GM18505 (cell line): ENCODE measurements at regions not wholly inside any gene's neighbourhood (a gene's known extent, or its start where the extent isn't known, plus 50 kb on each side); places are given as distances from the start of the nearest gene placed in this dataset.

ENCODE experiments used
- ATAC-seq: cut with Tn5 transposase; IDR thresholded peaks from one replicate; pipeline ENCODE4 v1.9.1; 2021; ENCODE audit not compliant: unreplicated experiment
- POLR2A ChIP-seq: IDR thresholded peaks from 4 replicates; pipeline ENCODE4 v1.6.1; 2011; ENCODE audit warnings: borderline replicate concordance; ENCODE audit not compliant: insufficient read depth, insufficient read length; ENCODE audit errors: extremely low read depth

DNA sequence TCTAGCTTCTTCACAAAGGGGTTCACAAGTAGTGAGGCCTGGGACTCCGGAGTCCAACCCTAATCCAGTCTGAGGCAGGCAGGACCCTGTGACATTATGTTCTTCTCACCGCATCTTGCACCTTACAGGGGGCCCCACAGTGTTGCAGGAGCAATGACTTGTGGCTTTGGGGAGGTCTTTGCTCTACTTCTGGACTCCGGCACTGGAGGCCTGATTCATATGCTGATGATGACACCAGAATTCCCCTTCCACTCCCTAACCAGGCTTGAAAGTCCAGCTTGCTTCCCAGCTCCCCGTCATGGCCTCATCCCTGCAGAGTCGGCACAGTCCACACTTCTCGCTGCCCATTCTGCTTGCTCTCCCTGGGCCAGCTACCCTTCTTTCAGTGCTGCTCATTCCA, 96.3 kb upstream of the SLC44A3 start:
- ATAC-seq, result no peak
- no peak for TF ChIP-seq POLR2A

DNA sequence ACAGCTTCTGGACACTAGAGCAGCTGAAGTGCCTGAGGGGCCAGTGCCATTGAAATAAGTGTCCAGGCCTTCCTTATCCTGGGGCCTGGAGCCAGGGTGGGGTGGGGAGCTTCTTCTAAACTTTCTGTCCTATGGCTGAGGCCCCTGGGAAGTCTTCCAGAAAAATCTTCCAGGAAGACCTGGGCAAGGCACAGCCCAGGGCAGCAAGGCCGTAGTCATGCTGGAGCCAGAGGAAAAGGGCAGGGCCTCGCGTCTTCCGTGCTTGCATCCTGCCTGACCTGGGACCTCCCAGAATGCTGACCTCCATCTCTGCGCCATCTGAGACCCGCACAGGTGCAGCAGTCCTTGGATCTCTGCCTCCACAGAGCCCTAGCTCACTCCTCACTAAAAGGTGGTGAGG, 96.7 kb upstream of the SLC44A3 start:
- ATAC-seq, result no peak
- no peak for TF ChIP-seq POLR2A

DNA sequence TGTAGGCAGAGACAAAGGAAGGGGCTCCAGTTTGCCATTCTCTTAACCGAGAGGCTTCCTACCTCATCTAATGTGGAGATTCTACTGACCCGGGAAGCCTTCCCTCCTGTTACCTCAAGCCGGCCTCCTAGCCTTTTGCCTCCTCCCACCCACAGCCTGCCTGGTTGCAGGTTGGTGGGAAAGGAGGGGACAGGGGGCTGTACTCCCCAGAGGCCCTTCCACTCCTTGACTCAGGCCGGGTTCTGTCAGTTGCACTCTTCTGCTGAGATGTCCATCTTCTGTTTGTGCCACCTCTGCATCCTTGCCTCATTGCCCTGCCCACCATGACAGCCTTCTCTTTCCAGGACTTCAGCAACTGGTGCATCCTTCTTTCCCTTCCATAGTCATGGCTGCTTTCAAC, 98.0 kb upstream of the SLC44A3 start:
- ATAC-seq, result no peak
- no peak for TF ChIP-seq POLR2A

DNA sequence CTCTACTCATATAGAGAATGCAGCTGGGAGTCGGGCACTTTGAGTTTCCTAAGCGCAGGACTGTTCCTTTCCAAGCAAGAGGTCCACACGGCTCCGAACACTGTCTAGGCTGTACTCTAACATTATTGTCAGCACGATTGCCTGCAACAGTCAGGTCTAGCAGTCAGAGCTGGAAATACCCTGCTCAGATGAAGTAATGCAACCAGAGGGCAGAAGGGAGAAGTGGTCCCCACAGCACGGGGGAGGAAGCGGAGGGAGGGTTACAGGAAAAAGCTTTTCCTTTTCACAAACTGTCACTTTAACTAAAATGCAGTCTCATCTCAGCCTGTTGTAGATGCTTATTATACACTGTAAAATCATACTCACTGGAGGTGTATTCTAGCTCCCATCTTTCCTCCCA, 98.9 kb upstream of the SLC44A3 start:
- ATAC-seq, result peak; percentile 69
- no peak for TF ChIP-seq POLR2A

DNA sequence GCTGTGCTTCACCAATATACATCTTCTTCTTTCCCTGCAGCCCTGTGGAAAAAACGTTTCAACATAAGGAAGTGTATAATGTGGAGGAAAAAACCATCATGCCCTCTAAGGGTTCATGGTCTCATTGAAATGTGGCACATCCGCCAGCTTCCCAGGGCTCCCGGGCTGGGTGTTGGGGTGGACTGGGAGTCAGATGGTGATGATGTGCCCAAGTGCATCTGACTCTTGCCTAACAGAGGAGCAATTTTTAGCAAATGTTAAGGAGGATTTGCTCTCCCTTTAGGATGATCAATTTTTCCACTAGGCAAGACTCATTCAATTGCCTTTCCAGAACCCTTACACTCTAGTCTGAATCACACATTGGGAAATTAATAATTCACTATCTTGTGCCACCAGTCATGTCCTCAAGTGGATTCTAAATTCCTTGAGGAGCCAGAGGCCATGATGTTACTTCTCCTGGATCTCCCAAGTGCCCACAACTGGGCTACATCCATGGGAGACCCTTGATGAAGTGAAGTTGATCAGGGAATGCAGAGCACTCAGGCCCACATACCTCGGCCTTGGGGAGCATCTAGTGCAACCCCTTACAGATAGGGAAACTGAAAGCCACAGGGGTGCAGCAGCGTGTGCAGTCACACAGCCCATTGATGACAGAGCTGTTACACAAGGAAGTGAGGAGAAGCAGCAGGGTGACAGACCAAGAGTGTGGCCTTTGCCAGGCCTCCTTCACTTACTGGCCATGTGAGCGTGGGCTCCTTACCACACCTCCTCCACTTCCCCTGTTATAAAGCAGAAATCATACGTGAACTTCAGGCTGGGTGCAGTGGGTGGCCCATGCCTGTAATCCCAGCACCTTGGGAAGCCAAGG, 100.0 kb upstream of the SLC44A3 start:
- peak; percentile 34 for TF ChIP-seq POLR2A
- ATAC-seq, result peak; percentile 99

DNA sequence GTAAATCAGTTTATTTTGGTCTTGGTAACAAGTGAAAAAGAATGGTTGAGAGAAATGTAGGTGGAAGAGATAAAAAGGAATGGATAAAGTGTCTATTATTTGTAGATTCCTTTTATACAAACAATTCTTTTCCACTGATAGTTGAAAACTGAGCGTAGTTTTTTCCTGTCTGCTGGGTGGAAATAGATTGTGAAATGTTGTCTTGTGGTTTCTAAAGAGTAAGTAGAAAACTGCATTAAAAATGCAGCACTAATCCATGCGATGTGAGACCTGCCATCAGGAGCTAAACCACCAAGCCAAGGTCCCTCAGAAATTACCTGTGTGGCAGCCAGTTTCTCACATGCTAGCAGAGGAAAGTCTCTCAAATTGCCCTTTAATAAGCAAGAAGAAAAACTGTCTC, 103.2 kb upstream of the SLC44A3 start:
- TF ChIP-seq POLR2A, result no peak
- ATAC-seq, result no peak

DNA sequence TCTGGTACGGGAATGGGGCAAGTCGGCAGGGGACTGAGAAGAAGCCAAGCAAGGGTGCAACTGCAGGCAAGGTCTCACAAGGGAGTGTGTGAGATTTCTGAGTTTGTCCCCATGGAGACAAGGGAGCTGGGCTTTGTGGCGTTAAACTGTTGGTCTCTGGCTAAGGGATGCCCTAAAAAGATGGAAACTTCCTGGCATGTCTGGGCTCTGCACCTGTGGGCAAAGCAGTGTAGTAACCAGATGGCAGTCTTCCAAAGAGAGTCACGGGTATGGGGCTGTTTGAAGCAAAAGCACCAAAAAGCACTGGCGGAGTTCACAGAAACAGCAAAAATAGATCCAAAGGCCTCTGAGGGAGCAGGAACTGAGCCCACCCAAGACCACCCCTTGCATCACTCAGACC, 104.8 kb upstream of the SLC44A3 start:
- no peak for TF ChIP-seq POLR2A
- ATAC-seq, result no peak

DNA sequence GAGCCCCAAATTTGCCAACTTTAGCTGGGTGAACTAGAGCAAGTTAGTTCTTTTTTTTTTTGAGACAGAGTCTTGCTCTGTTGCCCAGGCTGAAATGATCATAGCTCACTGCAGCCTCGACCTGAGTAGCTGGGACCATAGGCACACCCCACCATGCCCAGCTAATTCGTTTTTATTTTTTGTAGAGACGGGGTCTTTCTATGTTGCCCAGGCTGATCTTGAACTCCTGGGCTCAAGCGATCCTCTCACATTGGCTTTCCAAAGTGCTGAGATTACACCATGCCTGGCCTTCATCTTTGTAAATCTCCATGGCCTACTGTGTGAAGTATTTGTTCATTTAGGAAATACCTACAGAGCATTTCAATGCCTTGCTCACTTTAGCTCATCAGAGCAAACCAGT, 105.6 kb upstream of the SLC44A3 start:
- no peak for ATAC-seq
- no peak for TF ChIP-seq POLR2A

DNA sequence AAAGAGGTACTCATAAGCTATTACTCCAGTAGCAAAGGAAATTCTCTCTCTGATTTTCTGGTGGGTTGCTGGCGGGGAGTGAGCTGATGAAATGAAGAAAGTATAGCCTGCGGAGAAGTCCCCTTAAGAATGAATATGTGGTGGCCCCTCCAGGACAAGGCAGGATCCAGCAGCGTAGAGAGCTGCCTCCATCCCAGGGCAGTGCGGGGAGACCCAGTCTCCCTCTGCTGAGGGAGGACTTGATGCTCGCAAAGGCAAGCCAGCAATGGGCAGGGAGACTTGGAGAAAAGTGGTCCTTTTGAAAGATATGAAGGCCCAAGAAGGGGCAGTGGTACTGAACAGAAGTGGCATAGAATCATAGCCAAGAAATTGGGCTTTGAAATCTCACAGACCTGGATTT, 106.0 kb upstream of the SLC44A3 start:
- TF ChIP-seq POLR2A, result no peak
- ATAC-seq, result no peak

DNA sequence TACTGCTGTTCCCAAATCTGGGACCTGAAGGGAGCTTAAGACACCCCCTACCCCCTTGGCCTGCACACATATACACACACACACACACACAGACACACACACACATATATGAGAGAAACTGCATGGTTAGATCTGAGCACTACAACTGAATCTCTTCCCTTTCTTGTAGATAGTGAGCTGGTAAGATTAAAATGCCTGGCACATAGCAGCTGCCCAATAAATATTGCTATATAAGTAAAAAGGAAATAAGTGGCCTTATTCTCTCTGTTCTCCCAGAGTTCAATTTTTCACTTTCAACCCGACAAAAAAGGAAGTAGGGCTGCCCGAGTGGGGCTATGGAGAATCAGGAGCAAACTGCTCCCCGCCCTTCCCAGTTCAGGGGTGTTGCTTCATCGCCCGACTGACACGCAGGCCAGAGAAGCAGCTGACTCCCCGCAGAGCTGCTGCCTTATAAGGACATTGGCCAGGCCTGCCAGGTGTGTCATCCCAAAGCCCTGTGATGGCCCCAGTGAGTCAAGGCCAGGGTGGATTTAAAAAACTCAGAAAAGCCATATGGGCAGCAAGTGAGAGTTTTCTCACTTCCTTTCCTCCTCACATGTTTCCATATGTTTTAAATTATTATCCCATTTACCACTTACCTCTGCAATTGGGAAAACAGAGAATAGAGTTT, 106.5 kb upstream of the SLC44A3 start:
- TF ChIP-seq POLR2A, result no peak
- peak; percentile 63 for ATAC-seq

DNA sequence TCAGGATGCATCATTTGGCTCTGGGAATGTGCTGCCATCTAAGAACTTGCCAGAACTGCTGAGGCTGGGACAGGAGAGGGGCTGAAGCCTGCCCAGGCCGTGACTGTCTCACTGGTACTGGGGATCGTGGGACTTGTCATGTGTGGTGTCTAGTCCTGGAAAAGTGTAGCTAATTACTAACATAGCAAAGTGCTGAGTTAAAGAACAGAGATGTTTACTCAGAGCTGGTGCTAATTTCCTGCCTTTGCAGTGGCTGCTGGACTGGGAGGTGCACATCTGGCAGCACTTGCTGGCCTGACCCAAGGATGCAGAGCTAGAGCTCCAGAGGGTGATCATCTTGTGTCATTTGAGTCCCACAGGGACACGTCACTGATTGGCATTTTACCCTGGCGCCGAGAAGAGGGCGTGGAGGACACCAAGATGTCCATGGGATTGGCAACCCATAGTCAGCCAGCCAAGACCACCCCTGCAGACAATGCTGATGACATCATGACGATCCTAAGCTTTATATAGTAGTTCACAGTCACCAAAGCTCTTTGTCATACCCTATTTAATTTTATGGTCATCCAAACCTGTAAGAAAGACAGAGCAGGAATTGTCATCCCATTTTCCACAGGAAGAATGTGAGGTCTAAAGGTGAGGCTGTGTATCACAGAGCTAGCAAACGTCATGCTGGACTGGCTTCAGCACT, 110.1 kb upstream of the SLC44A3 start:
- no peak for ATAC-seq
- TF ChIP-seq POLR2A, result no peak

DNA sequence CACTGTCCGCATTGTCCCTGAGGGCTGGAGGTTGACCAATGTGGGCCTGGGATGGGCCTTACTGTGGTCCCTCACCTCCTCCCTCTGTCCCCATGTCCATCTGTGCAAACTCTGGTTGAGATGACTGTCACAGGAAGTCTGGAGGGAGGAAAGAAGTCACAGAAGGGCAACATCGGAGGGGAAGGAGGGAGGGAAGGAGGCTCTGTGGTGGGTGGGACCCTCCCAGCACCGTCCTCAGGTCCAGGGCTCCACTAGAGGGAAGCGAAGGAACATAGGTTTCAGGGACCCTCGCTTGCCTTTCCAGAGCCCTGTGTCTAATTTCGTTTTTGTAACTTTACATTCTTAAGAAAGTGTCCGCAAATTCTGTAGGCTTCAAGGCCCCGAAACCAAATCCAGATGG, 111.3 kb upstream of the SLC44A3 start:
- no peak for ATAC-seq
- no peak for TF ChIP-seq POLR2A

DNA sequence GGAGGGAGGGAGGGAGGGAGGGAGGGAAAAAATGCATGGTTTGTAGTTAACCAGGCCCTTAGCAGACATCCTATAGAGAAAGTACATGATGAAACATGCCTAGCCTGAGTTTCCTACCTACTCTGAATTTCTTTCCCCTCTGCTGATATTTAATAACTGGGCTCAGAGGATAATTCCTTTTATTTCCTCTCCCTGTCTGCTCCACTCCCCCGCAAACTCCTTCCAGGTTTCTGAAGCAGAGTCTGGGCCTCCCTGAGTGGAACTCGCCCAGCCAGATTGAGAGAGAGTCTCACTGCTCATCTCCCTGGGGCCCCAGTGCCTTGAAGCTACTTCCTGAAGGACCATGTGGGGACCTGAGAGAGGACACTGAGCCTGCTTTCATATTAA, 111.9 kb upstream of the SLC44A3 start:
- TF ChIP-seq POLR2A, result no peak
- no peak for ATAC-seq
